SK-N-SH (cell line): ENCODE measurements at regions not wholly inside any gene's neighbourhood (a gene's known extent, or its start where the extent isn't known, plus 50 kb on each side); places are given as distances from the start of the nearest gene placed in this dataset.

Source experiments
- ELF1 ChIP-seq: IDR thresholded peaks from 2 replicates; pipeline ENCODE4 v1.4.0; 2012
- MEF2A ChIP-seq: IDR thresholded peaks from 2 replicates; pipeline ENCODE4 v1.4.0; 2012; ENCODE audit warnings: low read depth, borderline replicate concordance
- POLR2AphosphoS5 ChIP-seq: IDR thresholded peaks from 2 replicates; pipeline ENCODE4 v1.6.1; 2012; ENCODE audit warnings: low read depth, low read length
- RAD21 ChIP-seq: IDR thresholded peaks from 2 replicates; pipeline ENCODE4 v1.6.1; 2012; ENCODE audit warnings: mild to moderate bottlenecking, low read length
- YY1 ChIP-seq: IDR thresholded peaks from 2 replicates; pipeline ENCODE4 v1.4.0; 2012; ENCODE audit warnings: low read depth, mild to moderate bottlenecking
- small RNA-seq, 7 experiments: library from RNA; depleted of rRNA; stranded (forward); fragments of <200 nt; gene quantifications; one replicate each; pipeline ENCODE3, GENCODE V24; 2012
- TF ChIP-seq, protein P1 (sequence below): IDR thresholded peaks from 2 replicates; pipeline ENCODE4 v1.4.0; 2012; ENCODE audit warnings: low read depth, borderline replicate concordance
- TF ChIP-seq, protein P2 (sequence below): IDR thresholded peaks from 2 replicates; pipeline ENCODE4 v1.4.0; 2012; ENCODE audit warnings: low read depth

DNA sequence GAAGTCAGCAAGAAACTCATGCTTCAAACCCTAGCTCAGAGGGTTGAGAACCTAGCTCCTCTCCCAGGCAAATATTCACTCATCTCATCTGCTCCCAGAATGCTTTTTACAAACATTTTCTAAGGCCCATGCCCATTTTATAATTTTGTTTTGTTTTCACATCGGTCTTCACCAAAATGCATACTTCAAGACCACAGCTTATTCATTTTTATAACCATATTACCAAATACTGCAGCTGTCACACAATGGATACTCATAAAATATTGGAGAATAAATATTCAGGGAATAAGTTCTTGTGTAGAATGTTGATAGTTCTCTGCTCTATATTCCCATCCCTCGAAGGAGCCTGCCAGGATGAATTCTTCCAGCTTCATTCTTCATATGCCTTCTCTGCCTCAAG lies 50.8 kb upstream of the HOXC13 start (continued):
- TF ChIP-seq, protein P1, sequence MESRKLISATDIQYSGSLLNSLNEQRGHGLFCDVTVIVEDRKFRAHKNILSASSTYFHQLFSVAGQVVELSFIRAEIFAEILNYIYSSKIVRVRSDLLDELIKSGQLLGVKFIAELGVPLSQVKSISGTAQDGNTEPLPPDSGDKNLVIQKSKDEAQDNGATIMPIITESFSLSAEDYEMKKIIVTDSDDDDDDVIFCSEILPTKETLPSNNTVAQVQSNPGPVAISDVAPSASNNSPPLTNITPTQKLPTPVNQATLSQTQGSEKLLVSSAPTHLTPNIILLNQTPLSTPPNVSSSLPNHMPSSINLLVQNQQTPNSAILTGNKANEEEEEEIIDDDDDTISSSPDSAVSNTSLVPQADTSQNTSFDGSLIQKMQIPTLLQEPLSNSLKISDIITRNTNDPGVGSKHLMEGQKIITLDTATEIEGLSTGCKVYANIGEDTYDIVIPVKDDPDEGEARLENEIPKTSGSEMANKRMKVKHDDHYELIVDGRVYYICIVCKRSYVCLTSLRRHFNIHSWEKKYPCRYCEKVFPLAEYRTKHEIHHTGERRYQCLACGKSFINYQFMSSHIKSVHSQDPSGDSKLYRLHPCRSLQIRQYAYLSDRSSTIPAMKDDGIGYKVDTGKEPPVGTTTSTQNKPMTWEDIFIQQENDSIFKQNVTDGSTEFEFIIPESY, result no peak
- no peak for TF ChIP-seq YY1
- TF ChIP-seq POLR2AphosphoS5, result no peak
- TF ChIP-seq RAD21, result no peak
- TF ChIP-seq ELF1, result no peak
- TF ChIP-seq MEF2A, result no peak
- TF ChIP-seq, protein P2, sequence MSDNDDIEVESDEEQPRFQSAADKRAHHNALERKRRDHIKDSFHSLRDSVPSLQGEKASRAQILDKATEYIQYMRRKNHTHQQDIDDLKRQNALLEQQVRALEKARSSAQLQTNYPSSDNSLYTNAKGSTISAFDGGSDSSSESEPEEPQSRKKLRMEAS, result no peak

Small RNA genes lying in the stretch of these regions (small RNA-seq; reads per million reads assigned to genes)
- 0 reads per million in 7 experiments for gene RN7SKP289
